WTC11 (cell line): ENCODE measurements at regions not wholly inside any gene's neighbourhood (a gene's known extent, or its start where the extent isn't known, plus 50 kb on each side); places are given as distances from the start of the nearest gene placed in this dataset.

Source experiments
- ATAC-seq: fragments of 200-7000 bp; cut with Tn5 transposase; 2 replicates; pipeline ENCODE4 v1.10.0; 2021; ENCODE audit warnings: mild to moderate bottlenecking, moderate library complexity
- CTCF ChIA-PET: fragments of 300-600 bp; sonication (Branson Sonifier 250); formaldehyde crosslinking; loops from one replicate; lab custom pipeline; 2021; ENCODE audit warnings: antibody characterized with exemption; lab: Charles Lee
- POLR2A ChIA-PET: fragments of 350-600 bp; sonication (Branson Sonifier 250); formaldehyde crosslinking; loops from one replicate; lab custom pipeline; 2021; ENCODE audit warnings: antibody characterized with exemption; lab: Charles Lee
- DNase-seq: peaks from one replicate; pipeline ENCODE4 v3.0.0; 2021; ENCODE audit warnings: low spot score
- H3K27ac Mint-ChIP-seq: 2 replicates; pipeline ENCODE4 v1.8.0; 2021; ENCODE audit warnings: mixed read lengths
- H3K27me3 Mint-ChIP-seq: 2 replicates; pipeline ENCODE4 v1.8.0; 2021; ENCODE audit warnings: low read depth, mild to moderate bottlenecking, moderate library complexity, mixed read lengths
- H3K36me3 Mint-ChIP-seq: 2 replicates; pipeline ENCODE4 v1.8.0; 2021; ENCODE audit warnings: mixed read lengths
- H3K4me1 Mint-ChIP-seq: 2 replicates; pipeline ENCODE4 v1.8.0; 2022; ENCODE audit warnings: mixed read lengths
- H3K4me3 Mint-ChIP-seq: 2 replicates; pipeline ENCODE4 v1.8.0; 2021; ENCODE audit warnings: mild to moderate bottlenecking, moderate library complexity, mixed read lengths
- H3K9me3 Mint-ChIP-seq: 2 replicates; pipeline ENCODE4 v1.8.0; 2021; ENCODE audit warnings: mixed read lengths
- ATF2 ChIP-seq: sonication (generic); formaldehyde crosslinking; IDR thresholded peaks from 2 replicates; pipeline ENCODE4 v1.8.1; 2022; ENCODE audit warnings: low read depth, missing genetic modification reagents, borderline replicate concordance
- CBFB ChIP-seq: sonication (generic); formaldehyde crosslinking; IDR thresholded peaks from 2 replicates; pipeline ENCODE4 v1.8.1; 2022; ENCODE audit warnings: mild to moderate bottlenecking, low read depth, missing genetic modification reagents
- CDX4 ChIP-seq: fragments of 250-450 bp; sonication (Bioruptor Pico); IDR thresholded peaks from 2 replicates; pipeline ENCODE4 v1.9.0; 2021; ENCODE audit warnings: moderate library complexity, mild to moderate bottlenecking, inconsistent platforms, borderline replicate concordance
- CREB1 ChIP-seq: sonication (generic); formaldehyde crosslinking; IDR thresholded peaks from 2 replicates; pipeline ENCODE4 v1.8.0; 2023; ENCODE audit warnings: mild to moderate bottlenecking, missing genetic modification reagents
- ELF4 ChIP-seq: sonication (generic); formaldehyde crosslinking; IDR thresholded peaks from 2 replicates; pipeline ENCODE4 v1.8.1; 2022; ENCODE audit warnings: low read depth, mild to moderate bottlenecking, moderate library complexity, missing genetic modification reagents
- ETV6 ChIP-seq: sonication (generic); formaldehyde crosslinking; IDR thresholded peaks from 2 replicates; pipeline ENCODE4 v1.8.1; 2022; ENCODE audit warnings: mild to moderate bottlenecking, missing genetic modification reagents
- FOXJ3 ChIP-seq: sonication (generic); formaldehyde crosslinking; IDR thresholded peaks from 2 replicates; pipeline ENCODE4 v1.9.0; 2021; ENCODE audit warnings: missing genetic modification reagents, mild to moderate bottlenecking, borderline replicate concordance
- GRHL2 ChIP-seq: fragments of 250-450 bp; sonication (Bioruptor Pico); IDR thresholded peaks from 2 replicates; pipeline ENCODE4 v1.8.0; 2022; ENCODE audit warnings: mild to moderate bottlenecking, moderate library complexity; ENCODE audit not compliant: insufficient replicate concordance, severe bottlenecking
- IRF1 ChIP-seq: sonication (generic); formaldehyde crosslinking; IDR thresholded peaks from 2 replicates; pipeline ENCODE4 v1.8.0; 2023; ENCODE audit warnings: missing genetic modification reagents
- KAT7 ChIP-seq: sonication (generic); formaldehyde crosslinking; IDR thresholded peaks from 2 replicates; pipeline ENCODE4 v1.8.1; 2023; ENCODE audit warnings: missing genetic modification reagents, mild to moderate bottlenecking, borderline replicate concordance
- NFYB ChIP-seq: sonication (generic); formaldehyde crosslinking; conservative IDR thresholded peaks from 2 replicates; pipeline ENCODE4 v1.8.0; 2022; ENCODE audit warnings: low read depth, missing genetic modification reagents
- NR3C1 ChIP-seq: sonication (generic); formaldehyde crosslinking; conservative IDR thresholded peaks from 2 replicates; pipeline ENCODE4 v1.8.1; 2023; ENCODE audit warnings: low read depth, mild to moderate bottlenecking, missing genetic modification reagents
- PRRX2 ChIP-seq: fragments of 250-450 bp; sonication (Bioruptor Pico); IDR thresholded peaks from 2 replicates; pipeline ENCODE4 v1.8.0; 2021; ENCODE audit warnings: mild to moderate bottlenecking
- SMAD3 ChIP-seq: sonication (generic); formaldehyde crosslinking; IDR thresholded peaks from 2 replicates; pipeline ENCODE4 v1.8.0; 2022; ENCODE audit warnings: missing genetic modification reagents, mild to moderate bottlenecking, borderline replicate concordance
- SOX15 ChIP-seq: fragments of 250-450 bp; sonication (Bioruptor Pico); IDR thresholded peaks from 2 replicates; pipeline ENCODE4 v1.9.0; 2021; ENCODE audit warnings: mild to moderate bottlenecking
- USF1 ChIP-seq: sonication (generic); formaldehyde crosslinking; IDR thresholded peaks from 2 replicates; pipeline ENCODE4 v1.8.0; 2022; ENCODE audit warnings: mild to moderate bottlenecking, missing genetic modification reagents
- ZMAT4 ChIP-seq: fragments of 250-450 bp; sonication (Bioruptor Pico); IDR thresholded peaks from 2 replicates; pipeline ENCODE4 v1.9.0; 2021; ENCODE audit warnings: mild to moderate bottlenecking
- ZNF121 ChIP-seq: sonication (generic); formaldehyde crosslinking; IDR thresholded peaks from 2 replicates; pipeline ENCODE4 v1.8.0; 2023; ENCODE audit warnings: missing genetic modification reagents
- ZNF219 ChIP-seq: sonication (generic); formaldehyde crosslinking; IDR thresholded peaks from 2 replicates; pipeline ENCODE4 v1.8.0; 2023; ENCODE audit warnings: missing genetic modification reagents, mild to moderate bottlenecking, borderline replicate concordance
- ZNF232 ChIP-seq: sonication (generic); formaldehyde crosslinking; IDR thresholded peaks from 2 replicates; pipeline ENCODE4 v1.8.0; 2022; ENCODE audit warnings: mild to moderate bottlenecking, missing genetic modification reagents
- ZNF281 ChIP-seq: sonication (generic); formaldehyde crosslinking; IDR thresholded peaks from 2 replicates; pipeline ENCODE4 v1.8.0; 2023; ENCODE audit warnings: mild to moderate bottlenecking, missing genetic modification reagents
- ZNF416 ChIP-seq: fragments of 250-450 bp; sonication (Bioruptor Pico); IDR thresholded peaks from 2 replicates; pipeline ENCODE4 v1.9.0; 2021; ENCODE audit warnings: mild to moderate bottlenecking, inconsistent platforms
- ZNF532 ChIP-seq: fragments of 250-450 bp; sonication (Bioruptor Pico); IDR thresholded peaks from 2 replicates; pipeline ENCODE4 v1.9.0; 2021; ENCODE audit warnings: mild to moderate bottlenecking, borderline replicate concordance

GRCh38 chr9:105117234-105117633, 127.2 kb upstream of the SLC44A1 start (continued):
- no peak for TF ChIP-seq CBFB
- TF ChIP-seq CDX4 = no peak
- no peak for TF ChIP-seq USF1 (CRISPR knock-in tag)
- no peak for TF ChIP-seq ZNF416 (CRISPR knock-in tag)
- TF ChIP-seq SMAD3 (CRISPR knock-in tag) = no peak
- TF ChIP-seq ELF4 (CRISPR knock-in tag) = no peak
- no peak for TF ChIP-seq NFYB (CRISPR knock-in tag)

- H3K4me1 Mint-ChIP-seq = peaks cover 18% of the 10 kb centered on the region
- peaks cover 4% of the 10 kb centered on the region for H3K27me3 Mint-ChIP-seq
- TF ChIP-seq NR3C1 (CRISPR knock-in tag) (no peak), ZNF532 (CRISPR knock-in tag) (no peak), KAT7 (CRISPR knock-in tag) (no peak), ZNF121 (CRISPR knock-in tag) (no peak), ZNF219 (CRISPR knock-in tag) (no peak), ETV6 (no peak), CREB1 (CRISPR knock-in tag) (no peak), ZNF281 (CRISPR knock-in tag) (no peak), SOX15 (CRISPR knock-in tag) (no peak), IRF1 (CRISPR knock-in tag) (no peak), ZNF232 (CRISPR knock-in tag) (no peak), GRHL2 (CRISPR knock-in tag) (no peak), ATF2 (CRISPR knock-in tag) (no peak), ZMAT4 (no peak), PRRX2 (no peak), FOXJ3 (no peak)
- H3K9me3 Mint-ChIP-seq = peaks cover 18% of the 10 kb centered on the region
- no peak overlapping the region for H3K4me3 Mint-ChIP-seq
- H3K27ac Mint-ChIP-seq = no peak overlapping the region
- no peak for ATAC-seq
- ChIA-PET CTCF (interaction anchor here (0.9 kb wide), 1 partner anchor 295 kb away, joined by 3 read pairs; no protein-coding TSS in a partner anchor), POLR2A (no interaction called here)
- peaks cover 9% of the 10 kb centered on the region for H3K36me3 Mint-ChIP-seq
- DNase-seq = no peak
Measured at GRCh38 chr9:105118636-105119035, 125.8 kb upstream of the SLC44A1 start.
